GM21390 (cell line): ENCODE measurements at regions not wholly inside any gene's neighbourhood (a gene's known extent, or its start where the extent isn't known, plus 50 kb on each side); places are given as distances from the start of the nearest gene placed in this dataset.
"Not testable (repeated sequence)": the region's sequence is repeated elsewhere in the genome, so short reads cannot be mapped to it uniquely, and the experiment has no call there.

Experiments used
- ATAC-seq: cut with Tn5 transposase; IDR thresholded peaks from one replicate; pipeline ENCODE4 v1.9.1; 2021; ENCODE audit not compliant: unreplicated experiment

- no peak for ATAC-seq
These were observed 295.5 kb upstream of the BOD1L1 start for GRCh38 chr4:13922873-13923645.

DNA sequence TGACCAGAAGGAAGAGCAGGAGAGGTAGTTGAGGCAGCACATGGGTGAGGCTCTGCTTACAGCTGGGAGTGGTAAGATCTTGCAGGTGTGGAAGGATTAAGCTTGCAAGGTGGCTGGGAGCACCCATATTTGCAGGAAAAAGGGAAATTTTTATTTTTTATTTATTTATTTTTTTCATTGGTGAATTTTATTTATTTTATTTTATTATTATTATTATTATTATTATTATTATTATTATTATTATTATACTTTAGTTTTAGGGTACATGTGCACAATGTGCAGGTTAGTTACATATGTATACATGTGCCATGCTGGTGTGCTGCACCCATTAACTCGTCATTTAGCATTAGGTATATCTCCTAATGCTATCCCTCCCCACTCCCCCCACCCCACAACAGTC is 297.4 kb upstream of the BOD1L1 start:
- not testable (repeated sequence) for ATAC-seq

- ATAC-seq, result no peak
These were observed 300.7 kb upstream of the BOD1L1 start for GRCh38 chr4:13928214-13928613.

- ATAC-seq, result no peak
These were observed 302.6 kb upstream of the BOD1L1 start for GRCh38 chr4:13930155-13930554.

- no peak for ATAC-seq
These were observed 305.7 kb upstream of the BOD1L1 start for GRCh38 chr4:13933191-13933590.

- ATAC-seq, result no peak
These were observed 310.8 kb upstream of the BOD1L1 start for GRCh38 chr4:13938299-13938698.

- no peak for ATAC-seq
These were observed 313.4 kb upstream of the BOD1L1 start for GRCh38 chr4:13940921-13941320.

DNA sequence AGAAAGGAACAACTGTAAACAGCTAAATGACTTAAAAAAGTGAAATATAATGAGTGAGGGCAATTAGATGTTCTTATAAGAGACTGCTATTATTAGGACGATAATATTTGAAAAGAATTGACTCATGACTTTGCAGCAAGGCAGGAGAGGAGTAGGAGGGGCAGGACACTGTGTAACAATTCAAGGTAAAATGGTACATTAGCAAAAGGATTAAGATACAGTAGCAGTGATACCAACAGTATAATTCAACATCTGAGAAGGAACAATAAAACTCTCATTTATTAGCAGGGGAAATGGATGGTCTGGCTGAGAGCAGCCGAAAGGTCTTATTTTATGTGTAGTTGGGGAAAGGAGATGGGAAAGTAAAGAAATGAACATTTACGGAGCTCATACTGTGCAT is 315.5 kb upstream of the BOD1L1 start:
- ATAC-seq, result no peak

DNA sequence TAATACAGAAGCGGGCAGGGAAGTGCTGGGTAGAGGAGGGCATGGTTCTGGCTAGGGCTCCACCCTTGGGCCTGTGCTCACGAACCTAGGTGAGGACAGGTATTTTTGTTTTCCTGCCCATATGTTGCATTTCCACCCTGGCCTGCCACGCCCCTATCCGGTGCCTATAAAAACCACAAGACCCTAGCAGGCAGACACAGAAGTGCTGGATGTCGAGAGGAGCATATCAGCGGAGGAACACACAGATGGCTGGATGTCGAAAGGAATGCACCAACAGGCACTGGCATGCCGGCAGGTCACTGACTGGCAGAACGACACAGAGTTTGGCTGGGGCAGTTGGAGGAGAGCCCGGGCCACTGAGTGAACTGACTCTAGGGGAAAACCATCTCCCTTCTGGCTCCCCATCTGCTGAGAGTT is 316.6 kb upstream of the BOD1L1 start:
- no peak for ATAC-seq

DNA sequence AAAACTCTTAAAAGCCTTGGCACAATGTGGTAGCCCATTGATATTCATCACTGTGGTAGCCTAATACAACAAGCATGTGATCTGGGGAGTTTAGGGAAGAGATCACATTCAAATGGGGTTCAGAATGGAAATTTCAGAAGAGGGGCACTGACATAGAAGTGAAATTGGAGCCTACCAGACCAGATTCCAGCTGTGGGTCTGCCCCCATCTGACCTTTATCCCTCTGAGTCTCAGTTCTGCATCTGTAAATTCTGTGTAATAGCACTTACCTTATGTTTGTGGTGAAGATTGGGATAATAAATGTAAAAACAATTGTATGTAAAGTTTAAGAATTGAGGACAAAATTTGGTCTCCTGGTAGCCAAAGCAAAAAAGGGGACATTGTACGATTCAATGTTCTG is 320.4 kb upstream of the BOD1L1 start:
- no peak for ATAC-seq

- no peak for ATAC-seq
These were observed 323.0 kb upstream of the BOD1L1 start for GRCh38 chr4:13950491-13950890.

DNA sequence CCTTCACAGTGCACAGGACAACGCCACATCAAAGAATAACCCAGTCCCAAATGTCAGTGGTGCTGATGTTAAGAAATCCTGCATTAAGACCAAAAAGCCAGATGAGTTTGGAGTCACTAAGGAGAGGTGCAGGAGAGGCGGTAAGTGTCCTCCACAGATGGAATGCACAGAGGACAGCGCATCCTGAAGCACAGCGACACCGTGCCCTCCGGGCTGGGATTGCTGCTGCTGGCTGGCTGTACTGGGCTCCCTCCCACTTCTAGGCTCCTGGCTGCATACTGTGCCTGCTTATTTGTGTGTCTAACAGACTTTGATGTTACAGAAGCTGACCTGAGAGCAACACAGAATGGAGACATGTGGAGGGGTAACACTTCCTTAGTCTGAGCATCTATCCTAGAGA is 325.6 kb upstream of the BOD1L1 start:
- no peak for ATAC-seq

DNA sequence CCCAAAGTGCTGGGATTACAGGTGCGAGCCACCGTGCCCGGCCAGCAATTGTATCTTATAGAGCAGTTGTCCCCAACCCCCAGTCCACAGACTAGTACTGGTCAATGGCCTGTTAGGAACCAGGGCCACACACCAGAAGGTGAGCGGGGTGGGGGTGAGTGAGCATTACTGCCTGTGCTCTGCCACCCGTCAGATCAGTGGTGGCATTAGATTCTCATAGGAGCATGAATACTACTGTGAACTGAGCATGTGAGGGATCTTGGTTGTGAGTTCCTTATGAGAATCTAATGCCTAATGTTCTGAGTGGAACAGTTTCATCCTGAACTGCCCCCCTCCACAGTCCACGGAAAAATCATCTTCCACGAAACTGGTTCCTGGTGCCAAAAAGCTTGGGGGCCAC is 328.0 kb upstream of the BOD1L1 start:
- no peak for ATAC-seq

DNA sequence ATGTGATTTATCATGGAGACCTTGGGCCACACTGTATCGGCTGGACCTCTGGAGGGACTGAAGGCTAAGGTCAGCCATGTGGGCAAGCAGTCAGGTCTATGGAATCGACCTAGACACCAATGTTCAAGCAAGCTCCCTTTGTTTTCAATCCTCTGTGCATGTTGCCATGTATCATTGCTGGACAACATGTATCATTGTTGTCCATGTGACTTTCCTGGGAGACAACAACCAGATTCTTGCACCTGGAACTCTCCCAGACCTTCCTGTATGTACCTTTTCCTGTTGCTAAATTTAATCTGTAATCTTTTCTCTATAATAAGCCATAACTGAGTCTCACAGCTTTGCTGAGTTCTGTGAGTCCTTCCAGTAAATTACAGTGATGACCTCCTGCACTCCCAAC is 329.4 kb upstream of the BOD1L1 start:
- ATAC-seq, result no peak

DNA sequence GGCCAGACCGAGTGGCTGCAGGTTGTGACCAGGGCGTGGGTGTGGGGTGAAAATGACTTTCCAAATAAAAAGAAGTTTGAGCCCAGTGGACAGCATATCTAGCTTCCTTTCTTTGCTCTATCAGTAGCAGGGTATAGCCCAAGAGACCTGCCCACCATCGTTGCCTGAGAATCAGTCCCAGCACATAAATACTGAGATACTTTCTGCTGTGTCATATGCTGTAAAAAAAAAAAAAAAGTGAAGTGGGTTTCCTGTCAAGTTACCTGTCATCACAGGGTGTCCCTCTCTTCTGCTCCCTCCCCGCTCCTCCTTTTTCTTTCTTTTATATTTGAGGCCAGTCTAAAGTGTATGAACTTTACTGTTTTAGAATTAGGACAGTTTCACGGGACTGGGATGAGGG is 330.3 kb upstream of the BOD1L1 start:
- no peak for ATAC-seq

DNA sequence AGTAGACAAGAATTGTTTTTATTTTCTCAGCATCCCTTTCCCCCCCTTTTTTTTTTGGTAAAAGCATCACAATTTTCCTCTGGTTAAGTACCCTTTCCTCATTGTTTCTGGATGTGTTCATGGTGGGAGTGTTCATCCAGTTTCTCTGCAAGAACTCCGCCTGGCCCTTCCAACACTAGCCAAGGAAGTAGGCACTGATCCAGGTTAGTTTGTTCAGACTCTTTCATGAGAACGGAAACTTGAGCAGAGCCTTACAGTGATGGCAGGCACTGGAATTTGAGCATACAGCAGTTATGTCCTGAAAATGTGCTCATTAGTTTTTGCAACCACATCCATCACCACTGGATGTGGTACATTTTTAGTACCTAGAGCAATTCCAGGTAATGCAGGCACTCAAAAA is 336.1 kb upstream of the BOD1L1 start:
- no peak for ATAC-seq

DNA sequence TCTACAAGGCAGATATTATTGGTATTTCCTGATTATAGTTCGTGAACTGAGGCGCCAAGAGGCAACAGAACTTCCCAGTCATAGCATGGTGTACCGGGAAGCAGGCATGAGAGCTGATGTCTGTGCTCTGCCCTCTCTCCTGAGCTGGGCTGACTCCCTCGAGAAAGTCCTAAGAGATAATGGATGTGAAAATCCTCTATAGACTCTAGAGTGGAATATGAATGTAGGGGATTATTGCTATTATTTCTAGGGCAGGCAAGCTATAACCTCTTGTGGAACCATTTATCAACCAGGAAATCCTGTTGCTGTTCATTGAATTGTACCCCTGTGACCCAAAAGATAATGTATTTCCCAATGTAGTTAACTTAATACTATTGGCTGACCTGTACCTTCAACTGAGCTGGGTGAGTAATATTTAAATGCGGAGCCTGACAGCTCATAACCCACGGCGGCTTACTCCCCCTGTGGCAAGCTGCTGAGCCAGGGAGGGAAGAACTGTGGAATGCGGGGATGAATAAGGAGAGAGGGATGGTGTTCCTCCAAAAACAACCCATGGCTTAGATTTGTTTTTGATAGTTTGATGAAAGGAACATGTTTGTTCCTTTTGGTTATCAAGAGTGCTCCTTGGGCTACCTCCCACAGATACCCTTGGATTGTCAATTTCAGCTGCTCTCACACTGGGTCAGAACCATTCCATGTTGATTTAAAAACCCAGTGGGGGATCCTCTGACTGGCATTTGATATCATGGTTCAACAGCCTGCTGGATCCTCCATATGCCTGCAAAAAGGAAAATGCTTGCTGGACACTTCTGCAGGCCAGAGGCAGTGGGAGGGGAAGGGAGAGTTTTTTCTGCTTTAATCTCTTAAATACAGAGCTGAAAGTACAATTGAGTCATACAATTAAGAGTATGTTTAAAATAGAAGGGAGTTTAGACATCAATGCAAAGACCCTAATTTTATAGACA is 339.0 kb upstream of the BOD1L1 start:
- ATAC-seq, result no peak

- no peak for ATAC-seq
These were observed 341.2 kb upstream of the BOD1L1 start for GRCh38 chr4:13968723-13969122.

DNA sequence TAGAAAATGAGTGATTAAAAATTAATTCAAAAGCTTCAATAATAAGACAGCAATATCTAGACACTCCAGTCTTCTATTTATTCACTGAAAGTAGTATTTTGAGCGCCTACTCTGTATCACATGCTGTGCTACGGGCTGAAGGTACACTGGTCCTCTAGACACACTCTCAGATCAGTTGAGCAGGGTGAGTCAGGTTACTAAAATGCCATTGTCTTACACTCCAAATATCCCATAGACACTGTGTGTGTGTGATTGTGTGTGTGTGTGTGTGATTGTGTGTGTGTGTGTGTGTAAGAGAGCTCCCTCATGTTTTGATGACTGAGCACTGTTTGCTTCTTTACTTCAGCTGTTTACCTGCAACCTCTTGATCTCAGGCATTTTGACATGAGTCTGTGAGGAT is 342.8 kb upstream of the BOD1L1 start:
- ATAC-seq, result no peak

DNA sequence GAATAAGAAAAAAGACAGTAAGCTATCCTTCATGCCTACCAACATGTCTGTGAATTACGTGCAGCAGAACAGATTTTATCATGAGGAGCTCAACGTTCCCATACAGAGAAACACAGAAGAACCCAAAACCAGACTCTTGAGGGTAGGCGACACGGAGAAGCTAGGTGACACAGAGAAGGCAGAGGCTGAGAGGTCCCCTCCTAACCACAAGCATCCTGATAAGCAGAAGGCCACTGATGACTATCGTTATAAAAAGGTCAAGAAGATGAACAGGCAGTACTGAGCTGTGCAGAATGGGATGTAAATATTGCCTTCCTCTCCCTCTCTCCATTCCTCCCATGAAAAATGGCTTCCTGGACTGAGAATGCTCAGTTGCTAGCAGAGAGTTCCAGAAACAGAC is 350.2 kb upstream of the BOD1L1 start:
- ATAC-seq, result no peak

- ATAC-seq, result no peak
These were observed 353.1 kb upstream of the BOD1L1 start for GRCh38 chr4:13980317-13981310.
